Breast epithelium (tissue), 3 donors: ENCODE measurements at regions not wholly inside any gene's neighbourhood (a gene's known extent, or its start where the extent isn't known, plus 50 kb on each side); places are given as distances from the start of the nearest gene placed in this dataset.

Source experiments
- POLR2A ChIP-seq: fragments of 450-650 bp; IDR thresholded peaks from one replicate; pipeline ENCODE4 v1.6.1; 2016; ENCODE audit warnings: antibody characterized with exemption, mild to moderate bottlenecking, moderate library complexity
- TF ChIP-seq, protein P1 (sequence below), 3 donors: fragments of 450-650 bp; IDR thresholded peaks; one replicate each; pipeline ENCODE4 v1.5.1; 2016 to 2017; ENCODE audit warnings: antibody characterized with exemption in 3 of 3, mild to moderate bottlenecking in 3 of 3, moderate library complexity in 3 of 3

- TF ChIP-seq, protein P1, sequence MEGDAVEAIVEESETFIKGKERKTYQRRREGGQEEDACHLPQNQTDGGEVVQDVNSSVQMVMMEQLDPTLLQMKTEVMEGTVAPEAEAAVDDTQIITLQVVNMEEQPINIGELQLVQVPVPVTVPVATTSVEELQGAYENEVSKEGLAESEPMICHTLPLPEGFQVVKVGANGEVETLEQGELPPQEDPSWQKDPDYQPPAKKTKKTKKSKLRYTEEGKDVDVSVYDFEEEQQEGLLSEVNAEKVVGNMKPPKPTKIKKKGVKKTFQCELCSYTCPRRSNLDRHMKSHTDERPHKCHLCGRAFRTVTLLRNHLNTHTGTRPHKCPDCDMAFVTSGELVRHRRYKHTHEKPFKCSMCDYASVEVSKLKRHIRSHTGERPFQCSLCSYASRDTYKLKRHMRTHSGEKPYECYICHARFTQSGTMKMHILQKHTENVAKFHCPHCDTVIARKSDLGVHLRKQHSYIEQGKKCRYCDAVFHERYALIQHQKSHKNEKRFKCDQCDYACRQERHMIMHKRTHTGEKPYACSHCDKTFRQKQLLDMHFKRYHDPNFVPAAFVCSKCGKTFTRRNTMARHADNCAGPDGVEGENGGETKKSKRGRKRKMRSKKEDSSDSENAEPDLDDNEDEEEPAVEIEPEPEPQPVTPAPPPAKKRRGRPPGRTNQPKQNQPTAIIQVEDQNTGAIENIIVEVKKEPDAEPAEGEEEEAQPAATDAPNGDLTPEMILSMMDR (IDR thresholded peaks at IDR 0.05) = no peak
- TF ChIP-seq POLR2A = no peak
Measured at GRCh38 chr14:101476258-101476915, 84.9 kb upstream of the DIO3 start.
